A549 (cell line): ENCODE measurements at regions not wholly inside any gene's neighbourhood (a gene's known extent, or its start where the extent isn't known, plus 50 kb on each side); places are given as distances from the start of the nearest gene placed in this dataset.

Source experiments
- ATAC-seq, 2 experiments: fragments of 200-7000 bp in 1 of 2; fragments of >200 bp in 1 of 2; cut with Nextera tagmentation in 1 of 2; cut with Tn5 transposase in 1 of 2; 3 replicates each; pipeline versions ENCODE4 v1.8.0 to v1.9.1; 2018 to 2020; ENCODE audit warnings: mild to moderate bottlenecking in 1 of 2, moderate library complexity in 1 of 2
- CTCF ChIA-PET: fragments of 300-600 bp; sonication (Branson Sonifier 250); formaldehyde crosslinking; extraction: SDS; loops from one replicate; lab custom pipeline; 2021; ENCODE audit warnings: antibody characterized with exemption, inconsistent platforms; lab: Yijun Ruan, JAX
- POLR2A ChIA-PET: fragments of 350-600 bp; formaldehyde crosslinking; extraction: SDS; loops from one replicate; lab custom pipeline; 2021; ENCODE audit warnings: antibody characterized with exemption, inconsistent platforms; lab: Yijun Ruan, JAX
- DNase-seq, 2 experiments: peaks; one replicate each; pipeline versions ENCODE4 v3.0.0 to v3.0.0-alpha.2; 2011 to 2016; ENCODE audit warnings: low read depth in 1 of 2, low spot score in 1 of 2
- FAIRE-seq: peaks from 2 replicates; lab custom pipeline; 2011; peaks lifted over from hg19 to GRCh38; lab: Jason Lieb, UNC
- H3K27ac ChIP-seq, 2 experiments: fragments of >200 bp; sonication (Bioruptor Twin); formaldehyde crosslinking; 3 replicates each; pipeline ENCODE4 v1.5.1; 2016 to 2017
- H3K4me1 ChIP-seq: fragments of >200 bp; sonication (Bioruptor Twin); formaldehyde crosslinking; 3 replicates; pipeline ENCODE4 v1.6.1; 2016
- H3K4me2 ChIP-seq: fragments of >200 bp; sonication (Bioruptor Twin); formaldehyde crosslinking; 3 replicates; pipeline ENCODE4 v1.6.1; 2016
- H3K4me3 ChIP-seq: fragments of >200 bp; sonication (Bioruptor Twin); formaldehyde crosslinking; 3 replicates; pipeline ENCODE4 v1.5.1; 2016
- H3K9me3 ChIP-seq: fragments of >200 bp; sonication (Bioruptor Twin); formaldehyde crosslinking; 3 replicates; pipeline ENCODE4 v1.6.1; 2016
- BHLHE40 ChIP-seq: IDR thresholded peaks from 2 replicates; pipeline ENCODE4 v1.6.1; 2012; ENCODE audit warnings: low read depth, low read length, inconsistent platforms
- CBX8 ChIP-seq: fragments of 200-600 bp; sonication (generic); IDR thresholded peaks from 2 replicates; pipeline ENCODE4 v1.6.1; 2016
- CHD2 ChIP-seq: fragments of 150-350 bp; IDR thresholded peaks from 2 replicates; pipeline ENCODE4 v1.6.1; 2014; ENCODE audit warnings: low read length; ENCODE audit not compliant: partially characterized antibody
- EHMT2 ChIP-seq: fragments of 200-600 bp; sonication (generic); IDR thresholded peaks from 2 replicates; pipeline ENCODE4 v1.6.1; 2016; ENCODE audit warnings: antibody characterized with exemption, low read depth, mild to moderate bottlenecking, moderate library complexity
- FOSB ChIP-seq: fragments of 250-450 bp; sonication (Bioruptor Pico); IDR thresholded peaks from 2 replicates; pipeline ENCODE4 v1.5.0; 2020; ENCODE audit warnings: mild to moderate bottlenecking, moderate library complexity
- FOSL2 ChIP-seq, 2 experiments: fragments of 450-650 bp in 1 of 2; fragments of >200 bp in 1 of 2; sonication (Bioruptor Twin) in 1 of 2; formaldehyde crosslinking; IDR thresholded peaks; 2 replicates each; pipeline versions ENCODE4 v1.5.0 to v1.6.1; 2016 to 2020; ENCODE audit warnings: mild to moderate bottlenecking in 1 of 2, moderate library complexity in 1 of 2
- HDAC2 ChIP-seq: fragments of 200-600 bp; sonication (generic); IDR thresholded peaks from 2 replicates; pipeline ENCODE4 v1.6.1; 2016
- HOXA7 ChIP-seq: fragments of 250-450 bp; sonication (Bioruptor Pico); IDR thresholded peaks from 2 replicates; pipeline ENCODE4 v1.5.0; 2020; ENCODE audit warnings: mild to moderate bottlenecking, moderate library complexity
- HOXB13 ChIP-seq: fragments of 250-450 bp; sonication (Bioruptor Pico); IDR thresholded peaks from 2 replicates; pipeline ENCODE4 v1.5.0; 2020; ENCODE audit warnings: low read depth, mild to moderate bottlenecking, moderate library complexity
- JUNB ChIP-seq: fragments of >200 bp; sonication (Bioruptor Twin); formaldehyde crosslinking; IDR thresholded peaks from 2 replicates; pipeline ENCODE4 v1.6.1; 2016
- MAFK ChIP-seq: fragments of 450-650 bp; IDR thresholded peaks from 2 replicates; pipeline ENCODE4 v1.6.1; 2014; ENCODE audit not compliant: partially characterized antibody
- NR3C1 ChIP-seq: fragments of >200 bp; sonication (Bioruptor Twin); formaldehyde crosslinking; IDR thresholded peaks from 3 replicates; pipeline ENCODE4 v1.6.1; 2017
- PHF8 ChIP-seq: fragments of 200-600 bp; sonication (generic); IDR thresholded peaks from 2 replicates; pipeline ENCODE4 v1.6.1; 2016; ENCODE audit warnings: low read depth, mild to moderate bottlenecking, antibody characterized with exemption, moderate library complexity, borderline replicate concordance
- POLR2A ChIP-seq: IDR thresholded peaks from 2 replicates; pipeline ENCODE4 v1.6.1; 2012; ENCODE audit warnings: mild to moderate bottlenecking, low read length
- RAD21 ChIP-seq, 2 experiments: fragments of >200 bp in 1 of 2; sonication (Bioruptor Twin) in 1 of 2; formaldehyde crosslinking in 1 of 2; IDR thresholded peaks in 1 of 2; conservative IDR thresholded peaks in 1 of 2; 2 replicates in 1 of 2; 3 replicates in 1 of 2; pipeline ENCODE4 v1.6.1; 2012 to 2018; ENCODE audit warnings: inconsistent platforms in 1 of 2
- RARB ChIP-seq: fragments of 250-450 bp; sonication (Bioruptor Pico); IDR thresholded peaks from 2 replicates; pipeline ENCODE4 v1.8.0; 2021; ENCODE audit warnings: mild to moderate bottlenecking, moderate library complexity
- TFCP2L1 ChIP-seq: fragments of 250-450 bp; sonication (Bioruptor Pico); IDR thresholded peaks from 2 replicates; pipeline ENCODE4 v1.5.0; 2021; ENCODE audit warnings: mild to moderate bottlenecking
- ZSCAN20 ChIP-seq: fragments of 250-450 bp; sonication (Bioruptor Pico); IDR thresholded peaks from 2 replicates; pipeline ENCODE4 v1.8.0; 2022; ENCODE audit warnings: mild to moderate bottlenecking, moderate library complexity
- WGBS: methylation state at CpG from one replicate; pipeline ENCODE4 v1.1.6; 2017; ENCODE audit errors: missing lambda C conversion rate; 5-methylcytosine and 5-hydroxymethylcytosine counted together
- TF ChIP-seq, protein P1 (sequence below): fragments of 200-600 bp; sonication (generic); IDR thresholded peaks from 2 replicates; pipeline ENCODE4 v1.6.1; 2016; ENCODE audit warnings: antibody characterized with exemption, mild to moderate bottlenecking, moderate library complexity
- TF ChIP-seq, protein P2 (sequence below): IDR thresholded peaks from 2 replicates; pipeline ENCODE4 v1.6.1; 2012
- TF ChIP-seq, protein P3 (sequence below): fragments of 150-350 bp; IDR thresholded peaks from 2 replicates; pipeline ENCODE4 v1.6.1; 2014; ENCODE audit warnings: low read depth, mild to moderate bottlenecking, low read length

DNA sequence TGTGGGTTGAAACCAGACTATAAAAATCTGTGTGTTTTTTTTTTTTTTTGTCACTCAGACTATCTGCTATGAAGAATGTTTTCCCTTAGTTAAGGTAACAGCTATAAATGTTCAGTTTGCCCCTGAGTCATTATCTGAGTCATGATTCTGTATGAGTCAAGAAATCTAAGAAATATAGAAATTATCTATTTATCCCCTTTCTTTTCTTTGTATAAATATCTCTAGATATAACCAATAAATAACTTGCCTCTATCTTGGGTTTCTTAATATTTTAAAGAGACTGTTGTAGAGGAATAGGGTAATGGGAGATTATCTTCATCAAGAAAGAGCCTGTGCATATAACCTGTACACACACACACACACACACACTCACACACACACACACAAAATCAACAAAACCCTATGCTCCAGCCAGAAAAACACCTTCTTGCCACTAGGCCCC is 161.7 kb upstream of the EEA1 start:
- ATAC-seq: peak; percentile 62 to 79; a peak in 3 of 6 replicates
- no peak for FAIRE-seq
- peaks cover 34% of the 10 kb centered on the region for H3K4me1 ChIP-seq
- POLR2A ChIA-PET: no interaction called here
- peaks cover 9% of the 10 kb centered on the region; the same call in 2 of the 3 replicates for H3K9me3 ChIP-seq
- no peak overlapping the region for H3K4me3 ChIP-seq
- peak overlapping the region; percentile 67 to 69; a peak in 5 of 6 replicates for H3K27ac ChIP-seq
- TF ChIP-seq FOSL2 (IDR thresholded peaks at IDR 0.05): peak; percentile 76
- peak; percentile 76 for TF ChIP-seq FOSL2 (CRISPR knock-in tag; IDR thresholded peaks at IDR 0.05)
- TF ChIP-seq, protein P1, sequence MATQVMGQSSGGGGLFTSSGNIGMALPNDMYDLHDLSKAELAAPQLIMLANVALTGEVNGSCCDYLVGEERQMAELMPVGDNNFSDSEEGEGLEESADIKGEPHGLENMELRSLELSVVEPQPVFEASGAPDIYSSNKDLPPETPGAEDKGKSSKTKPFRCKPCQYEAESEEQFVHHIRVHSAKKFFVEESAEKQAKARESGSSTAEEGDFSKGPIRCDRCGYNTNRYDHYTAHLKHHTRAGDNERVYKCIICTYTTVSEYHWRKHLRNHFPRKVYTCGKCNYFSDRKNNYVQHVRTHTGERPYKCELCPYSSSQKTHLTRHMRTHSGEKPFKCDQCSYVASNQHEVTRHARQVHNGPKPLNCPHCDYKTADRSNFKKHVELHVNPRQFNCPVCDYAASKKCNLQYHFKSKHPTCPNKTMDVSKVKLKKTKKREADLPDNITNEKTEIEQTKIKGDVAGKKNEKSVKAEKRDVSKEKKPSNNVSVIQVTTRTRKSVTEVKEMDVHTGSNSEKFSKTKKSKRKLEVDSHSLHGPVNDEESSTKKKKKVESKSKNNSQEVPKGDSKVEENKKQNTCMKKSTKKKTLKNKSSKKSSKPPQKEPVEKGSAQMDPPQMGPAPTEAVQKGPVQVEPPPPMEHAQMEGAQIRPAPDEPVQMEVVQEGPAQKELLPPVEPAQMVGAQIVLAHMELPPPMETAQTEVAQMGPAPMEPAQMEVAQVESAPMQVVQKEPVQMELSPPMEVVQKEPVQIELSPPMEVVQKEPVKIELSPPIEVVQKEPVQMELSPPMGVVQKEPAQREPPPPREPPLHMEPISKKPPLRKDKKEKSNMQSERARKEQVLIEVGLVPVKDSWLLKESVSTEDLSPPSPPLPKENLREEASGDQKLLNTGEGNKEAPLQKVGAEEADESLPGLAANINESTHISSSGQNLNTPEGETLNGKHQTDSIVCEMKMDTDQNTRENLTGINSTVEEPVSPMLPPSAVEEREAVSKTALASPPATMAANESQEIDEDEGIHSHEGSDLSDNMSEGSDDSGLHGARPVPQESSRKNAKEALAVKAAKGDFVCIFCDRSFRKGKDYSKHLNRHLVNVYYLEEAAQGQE: no peak
- TF ChIP-seq CBX8: no peak
- 0 out of 2 replicates have a peak, but pooled peaks have one; percentile 51 for TF ChIP-seq JUNB
- peak overlapping the region; percentile 68 for H3K4me2 ChIP-seq
- CTCF ChIA-PET: no interaction called here
- DNase-seq: peak; percentile 17 to 63

DNA sequence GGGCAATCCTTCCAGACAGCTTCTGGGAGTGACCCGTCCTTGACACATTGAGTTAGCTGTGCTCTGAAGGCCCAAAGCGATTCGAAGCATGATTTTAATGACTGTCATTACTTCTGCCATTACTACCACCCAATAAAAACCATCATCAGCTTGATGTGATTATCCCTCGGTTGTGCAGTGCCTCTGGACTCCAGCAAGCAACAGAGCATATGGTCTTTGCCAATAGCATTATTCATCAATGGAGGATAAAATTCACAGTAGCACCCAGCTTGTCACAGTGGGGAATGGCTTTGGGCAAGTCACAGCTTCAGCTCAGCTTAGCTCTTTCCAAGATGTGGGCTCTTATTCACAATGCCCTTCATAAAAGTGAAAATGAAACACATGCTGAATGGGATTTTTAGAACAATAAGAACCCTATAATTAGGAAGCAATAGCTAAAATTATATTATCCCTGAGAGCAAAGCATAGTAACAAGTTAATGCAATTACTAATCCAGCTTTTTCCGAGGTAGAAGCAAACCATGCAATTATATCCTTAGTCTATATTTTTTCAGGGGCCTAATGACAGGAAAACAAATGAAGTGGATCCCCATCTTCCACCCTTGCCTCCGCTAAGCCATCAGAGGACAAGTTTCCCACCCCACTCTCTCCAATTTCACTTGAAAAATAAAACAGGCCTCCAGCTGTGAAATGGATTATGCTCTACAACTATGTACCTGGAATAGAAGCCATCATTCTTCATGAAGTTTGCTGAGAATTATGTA is 163.0 kb upstream of the EEA1 start:
- no peak for TF ChIP-seq HOXA7
- TF ChIP-seq RAD21 (conservative IDR thresholded peaks at IDR 0.05 in 1 of 2, IDR thresholded peaks at IDR 0.05 in 1 of 2): no peak
- TF ChIP-seq CHD2: no peak
- H3K4me2 ChIP-seq: no peak overlapping the region
- no peaks in the 10 kb centered on the region for H3K9me3 ChIP-seq
- H3K27ac ChIP-seq: peak overlapping the region; percentile 67 to 69; a peak in 3 of 6 replicates
- ChIA-PET CTCF (interaction anchor here (0.8 kb wide), 1 partner anchor 305 kb away, joined by 4 read pairs; no protein-coding TSS in a partner anchor), POLR2A (no interaction called here)
- DNase-seq (no peak), FAIRE-seq (no peak), ATAC-seq (no peak)
- peaks cover 36% of the 10 kb centered on the region for H3K4me1 ChIP-seq
- no peak overlapping the region for H3K4me3 ChIP-seq
- WGBS: 84% methylated on average over 6 of the region's 6 CpGs

DNA sequence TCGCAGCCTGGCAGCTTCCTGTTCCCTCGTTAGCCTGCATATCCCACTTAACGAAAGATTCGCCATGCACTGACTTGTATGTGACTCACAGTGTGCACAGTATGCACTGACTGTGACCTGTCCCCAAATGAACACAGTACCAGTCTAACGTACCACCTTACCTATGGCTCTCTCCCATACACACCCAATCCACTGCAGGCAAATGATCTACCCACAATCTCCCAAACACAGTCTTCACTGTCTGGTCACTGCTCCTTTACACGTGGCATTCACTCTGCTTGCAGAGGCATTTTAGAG is 163.5 kb upstream of the EEA1 start:
- ChIA-PET CTCF (no interaction called here), POLR2A (no interaction called here)
- no peak for TF ChIP-seq PHF8
- no peak for TF ChIP-seq BHLHE40
- TF ChIP-seq, protein P2, sequence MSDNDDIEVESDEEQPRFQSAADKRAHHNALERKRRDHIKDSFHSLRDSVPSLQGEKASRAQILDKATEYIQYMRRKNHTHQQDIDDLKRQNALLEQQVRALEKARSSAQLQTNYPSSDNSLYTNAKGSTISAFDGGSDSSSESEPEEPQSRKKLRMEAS: no peak
- no peak for TF ChIP-seq TFCP2L1 (CRISPR knock-in tag)
- TF ChIP-seq RARB: no peak
- TF ChIP-seq EHMT2: no peak
- TF ChIP-seq POLR2A: no peak
- TF ChIP-seq, protein P3, sequence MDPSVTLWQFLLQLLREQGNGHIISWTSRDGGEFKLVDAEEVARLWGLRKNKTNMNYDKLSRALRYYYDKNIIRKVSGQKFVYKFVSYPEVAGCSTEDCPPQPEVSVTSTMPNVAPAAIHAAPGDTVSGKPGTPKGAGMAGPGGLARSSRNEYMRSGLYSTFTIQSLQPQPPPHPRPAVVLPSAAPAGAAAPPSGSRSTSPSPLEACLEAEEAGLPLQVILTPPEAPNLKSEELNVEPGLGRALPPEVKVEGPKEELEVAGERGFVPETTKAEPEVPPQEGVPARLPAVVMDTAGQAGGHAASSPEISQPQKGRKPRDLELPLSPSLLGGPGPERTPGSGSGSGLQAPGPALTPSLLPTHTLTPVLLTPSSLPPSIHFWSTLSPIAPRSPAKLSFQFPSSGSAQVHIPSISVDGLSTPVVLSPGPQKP: no peak
- no peak for TF ChIP-seq HOXB13 (CRISPR knock-in tag)
- TF ChIP-seq MAFK: no peak
- no peak for TF ChIP-seq CHD2
- no peak for TF ChIP-seq HDAC2
- TF ChIP-seq FOSB (CRISPR knock-in tag): no peak
- no peak for TF ChIP-seq ZSCAN20 (CRISPR knock-in tag)
- TF ChIP-seq NR3C1: no peak
- DNase-seq (no peak), FAIRE-seq (no peak), ATAC-seq (no peak)
- Histone ChIP-seq H3K4me2 (no peak overlapping the region), H3K4me3 (no peak overlapping the region), H3K4me1 (peaks cover 32% of the 10 kb centered on the region), H3K27ac (no peak overlapping the region), H3K9me3 (no peaks in the 10 kb centered on the region)
- WGBS: 87% methylated on average over 6 of the region's 6 CpGs
